Heart left ventricle (tissue), 16 donors: ENCODE measurements at regions not wholly inside any gene's neighbourhood (a gene's known extent, or its start where the extent isn't known, plus 50 kb on each side); places are given as distances from the start of the nearest gene placed in this dataset.

Experiments
- ATAC-seq, 4 donors: fragments of 200-7000 bp; cut with Tn5 transposase; one replicate each; pipeline ENCODE4 v1.9.1; 2020 to 2022; ENCODE audit warnings: moderate library complexity in 4 of 4, mild to moderate bottlenecking in 3 of 4, moderate number of reproducible peaks in 1 of 4
- DNase-seq, 5 donors: peaks; one replicate each; pipeline ENCODE4 v3.0.0-alpha.2; 2020
- H3K27ac ChIP-seq, 12 donors: fragments of 200-600 bp; sonication (generic) in 4 of 12; one replicate each; pipeline versions ENCODE4 v1.5.0 to v1.8.0; 2016 to 2022; ENCODE audit warnings: mild to moderate bottlenecking in 2 of 12
- H3K27me3 ChIP-seq, 9 donors: fragments of 200-600 bp; sonication (generic) in 2 of 9; one replicate each; pipeline versions ENCODE4 v1.5.1 to v1.8.0; 2016 to 2022; ENCODE audit warnings: mild to moderate bottlenecking in 3 of 9
- H3K36me3 ChIP-seq, 9 donors: fragments of 200-600 bp; sonication (generic) in 2 of 9; one replicate each; pipeline versions ENCODE4 v1.5.0 to v1.8.0; 2018 to 2022; ENCODE audit warnings: mild to moderate bottlenecking in 2 of 9
- H3K4me1 ChIP-seq, 12 donors: fragments of 200-600 bp; sonication (generic) in 4 of 12; one replicate each; pipeline versions ENCODE4 v1.5.0 to v1.8.0; 2016 to 2022; ENCODE audit warnings: mild to moderate bottlenecking in 3 of 12
- H3K4me3 ChIP-seq, 12 donors: fragments of 200-600 bp; sonication (generic) in 4 of 12; one replicate each; pipeline versions ENCODE4 v1.5.0 to v1.8.0; 2017 to 2022; ENCODE audit warnings: mild to moderate bottlenecking in 9 of 12, moderate library complexity in 4 of 12
- H3K9me3 ChIP-seq, 12 donors: fragments of 200-600 bp; sonication (generic) in 4 of 12; one replicate each; pipeline versions ENCODE4 v1.5.0 to v1.8.0; 2016 to 2022; ENCODE audit warnings: mild to moderate bottlenecking in 1 of 12
- POLR2A ChIP-seq, 2 donors: fragments of 450-650 bp; IDR thresholded peaks; one replicate each; pipeline ENCODE4 v1.6.1; 2017; ENCODE audit warnings: antibody characterized with exemption in 2 of 2, mild to moderate bottlenecking in 2 of 2, moderate library complexity in 2 of 2
- WGBS, 4 donors: extraction: QIAGEN DNeasy Blood & Tissue Kit in 2 of 4; methylation state at CpG; one replicate each; pipeline versions ENCODE4 v1.1.5 to v1.1.7; 2013 to 2018; 5-methylcytosine and 5-hydroxymethylcytosine counted together
- intact Hi-C, 10 donors: fragments of 100-400 bp; cut with DNase I; formaldehyde crosslinking; loops; one replicate each; pipeline versions ENCODE4 v1.11.1 to v1.14.2; 2022
- TF ChIP-seq, protein P1 (sequence below), 12 donors: fragments of 200-600 bp; sonication (generic) in 4 of 12; IDR thresholded peaks; one replicate each; pipeline versions ENCODE4 v1.5.0 to v1.8.0; 2018 to 2022; ENCODE audit warnings: antibody characterized with exemption in 12 of 12, mild to moderate bottlenecking in 5 of 12
- donor health status: ischemic (EF 13 %, LVEDD 7.1; RV severe dilation, severe dysfunction).
- donor health status: healthy with polysubstance abuse.
- donor health status: DM: no; HTN: yes; CAD: no.
- donor health status: DM: no; HTN: no; CAD: no.
- donor health status: ischemic (EF 25% LVEDD 6.9; RV normal size, moderate dysfunction).
- donor health status: ischemic (EF 25% LVEDD 5.7; RV mildly dilated, moderate dysfunction).
- donor health status: healthy.
- donor health status: DM: yes; HTN: yes; CAD: no.
- donor health status: ischemic (EF 35%, LVEDD 5.7; RV mildly dilated, moderate dysfunction).
- donor health status: nonischemic (EF 11% LVEDD 7.7; RV severe dilation, severe dysfunction).
- donor health status: DM: yes; HTN: yes; CAD: no.
- donor health status: PGD.
- donor health status: ischemic (EF 29% LVEDD 5.4; RV normal size, mild dysfunction).
- donor health status: nonischemic (EF 23%, LVEDD 6.1; RV moderate dilation, normal function).

DNA sequence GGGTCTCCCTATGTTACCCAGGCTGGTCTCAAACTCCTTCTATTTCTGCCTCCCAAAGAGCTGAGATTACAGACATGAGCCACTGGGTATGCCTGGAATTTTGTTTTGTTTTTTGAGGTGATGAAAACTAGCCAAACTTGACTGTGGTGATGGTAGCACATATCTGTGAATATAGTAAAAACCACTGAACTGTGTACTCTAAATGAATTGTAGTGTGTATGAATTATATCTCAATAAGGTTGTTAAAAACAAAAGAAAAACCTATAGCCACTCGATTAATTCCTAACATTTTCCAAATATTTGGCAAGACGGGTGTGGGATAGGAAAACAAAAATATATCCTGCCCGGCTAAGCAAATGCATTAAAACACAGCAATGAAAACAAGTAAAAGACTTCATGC is 1302.3 kb upstream of the CHAC2 start:
- WGBS, 4 donors: 62 to 66% (median 63%) methylated on average over 3 of the region's 3 CpGs
- intact Hi-C loops: no loop called here
- H3K9me3 ChIP-seq: no peaks in the 10 kb centered on the region
- H3K27ac ChIP-seq: no peak overlapping the region
- ATAC-seq (no peak), DNase-seq (no peak)
- no peak for TF ChIP-seq POLR2A (IDR thresholded peaks at IDR 0.05)
- TF ChIP-seq, protein P1, sequence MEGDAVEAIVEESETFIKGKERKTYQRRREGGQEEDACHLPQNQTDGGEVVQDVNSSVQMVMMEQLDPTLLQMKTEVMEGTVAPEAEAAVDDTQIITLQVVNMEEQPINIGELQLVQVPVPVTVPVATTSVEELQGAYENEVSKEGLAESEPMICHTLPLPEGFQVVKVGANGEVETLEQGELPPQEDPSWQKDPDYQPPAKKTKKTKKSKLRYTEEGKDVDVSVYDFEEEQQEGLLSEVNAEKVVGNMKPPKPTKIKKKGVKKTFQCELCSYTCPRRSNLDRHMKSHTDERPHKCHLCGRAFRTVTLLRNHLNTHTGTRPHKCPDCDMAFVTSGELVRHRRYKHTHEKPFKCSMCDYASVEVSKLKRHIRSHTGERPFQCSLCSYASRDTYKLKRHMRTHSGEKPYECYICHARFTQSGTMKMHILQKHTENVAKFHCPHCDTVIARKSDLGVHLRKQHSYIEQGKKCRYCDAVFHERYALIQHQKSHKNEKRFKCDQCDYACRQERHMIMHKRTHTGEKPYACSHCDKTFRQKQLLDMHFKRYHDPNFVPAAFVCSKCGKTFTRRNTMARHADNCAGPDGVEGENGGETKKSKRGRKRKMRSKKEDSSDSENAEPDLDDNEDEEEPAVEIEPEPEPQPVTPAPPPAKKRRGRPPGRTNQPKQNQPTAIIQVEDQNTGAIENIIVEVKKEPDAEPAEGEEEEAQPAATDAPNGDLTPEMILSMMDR (IDR thresholded peaks at IDR 0.05): no peak
- no peaks in the 10 kb centered on the region for H3K4me1 ChIP-seq
- H3K4me3 ChIP-seq: no peak overlapping the region
- no peaks in the 10 kb centered on the region for H3K36me3 ChIP-seq
- no peaks in the 10 kb centered on the region for H3K27me3 ChIP-seq

DNA sequence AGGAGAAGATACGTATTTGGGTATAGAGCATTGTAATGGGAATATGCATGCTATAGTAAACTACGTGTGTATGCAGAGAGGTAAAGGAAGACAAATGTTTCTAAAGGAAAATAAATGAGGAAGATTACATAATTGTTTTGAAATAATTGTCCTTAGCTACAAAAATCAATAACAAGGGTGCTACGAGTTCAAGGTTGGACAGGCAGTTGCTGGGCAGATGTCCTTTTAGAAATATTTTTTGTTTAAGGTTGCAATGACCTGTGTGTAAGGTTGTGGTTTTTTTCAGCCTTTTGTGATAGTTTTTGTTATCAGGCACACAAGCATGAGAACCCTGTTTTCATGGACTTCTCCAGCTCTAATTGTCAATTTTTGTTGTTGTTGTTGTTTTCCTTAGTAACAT is 1304.1 kb upstream of the CHAC2 start:
- no peak overlapping the region for H3K4me3 ChIP-seq
- no peaks in the 10 kb centered on the region for H3K36me3 ChIP-seq
- WGBS, 4 donors: 87 to 93% (median 91%) methylated on average over 3 of the region's 3 CpGs
- H3K27ac ChIP-seq: no peak overlapping the region
- ATAC-seq (no peak), DNase-seq (no peak)
- intact Hi-C loops: no loop called here
- H3K27me3 ChIP-seq: no peaks in the 10 kb centered on the region
- H3K4me1 ChIP-seq: no peaks in the 10 kb centered on the region
- no peak for TF ChIP-seq POLR2A (IDR thresholded peaks at IDR 0.05)
- TF ChIP-seq, protein P1 (IDR thresholded peaks at IDR 0.05): no peak
- H3K9me3 ChIP-seq: peaks cover 0 to 1% (median 0%) of the 10 kb centered on the region in 12 donors

DNA sequence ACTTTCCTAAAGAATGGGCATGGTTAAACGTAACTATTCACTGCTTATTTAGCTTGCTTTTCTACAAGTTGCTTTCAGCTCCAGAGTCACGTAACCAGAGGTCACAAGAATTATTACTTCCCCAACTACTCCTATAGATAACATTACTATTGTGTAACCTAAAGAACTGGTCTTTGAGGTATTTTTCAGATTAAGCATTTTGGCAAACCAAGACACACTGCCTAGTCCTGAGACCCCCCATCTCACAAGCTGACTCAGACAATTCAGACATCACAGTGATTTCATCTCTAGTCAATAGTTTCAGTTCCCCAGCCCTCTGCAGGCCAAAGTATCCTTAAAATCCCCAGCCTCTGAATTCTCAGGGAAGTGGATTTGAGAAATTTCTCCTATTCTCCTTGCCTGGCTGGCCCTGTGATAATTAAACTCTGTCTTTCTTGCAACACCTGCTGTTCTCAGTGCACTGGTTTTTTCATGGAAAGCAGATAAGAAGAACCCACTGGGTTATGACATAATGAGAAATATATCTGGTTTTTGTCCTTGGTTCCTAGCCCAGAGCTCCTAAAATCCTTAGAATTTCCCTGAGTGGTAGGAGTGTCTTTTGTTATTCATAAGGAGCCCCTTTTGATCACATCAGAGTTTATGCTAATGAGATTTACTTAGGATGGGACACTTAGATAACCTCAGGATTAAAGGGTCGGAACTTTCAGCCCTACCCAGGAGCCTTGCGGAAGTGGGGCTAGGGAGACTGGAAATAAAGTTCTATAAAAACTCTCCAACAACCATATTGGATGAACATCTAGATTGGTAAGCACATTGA is 1310.8 kb upstream of the CHAC2 start:
- ATAC-seq (no peak), DNase-seq (no peak)
- TF ChIP-seq, protein P1 (IDR thresholded peaks at IDR 0.05): no peak
- TF ChIP-seq POLR2A (IDR thresholded peaks at IDR 0.05): no peak
- Histone ChIP-seq H3K4me3 (no peak overlapping the region), H3K27me3 (no peaks in the 10 kb centered on the region), H3K27ac (no peak overlapping the region), H3K4me1 (no peaks in the 10 kb centered on the region), H3K36me3 (no peaks in the 10 kb centered on the region), H3K9me3 (peaks cover 0 to 7% (median 0%) of the 10 kb centered on the region in 12 donors)
- WGBS, 4 donors: 83 to 89% (median 86%) methylated on average over 4 of the region's 4 CpGs
- intact Hi-C loops: no loop called here

DNA sequence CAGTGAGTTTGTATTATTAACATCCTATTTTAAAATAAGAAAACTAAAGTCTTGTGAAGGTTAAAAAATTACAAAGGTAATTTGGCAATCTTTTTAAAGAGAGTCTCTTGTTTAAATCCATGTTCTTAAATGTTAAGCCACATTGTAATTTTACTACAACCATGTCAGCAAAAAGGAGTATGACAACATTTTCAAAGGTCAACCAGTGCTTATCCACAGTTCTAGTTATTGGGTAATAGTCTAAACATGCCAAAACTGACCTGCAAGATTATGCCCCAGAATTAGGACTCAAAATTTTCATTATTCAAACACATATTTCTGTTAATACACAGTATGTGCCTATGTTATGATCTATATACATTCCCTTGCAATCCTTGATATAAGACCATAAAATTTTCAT is 1312.6 kb upstream of the CHAC2 start:
- ATAC-seq (no peak), DNase-seq (no peak)
- intact Hi-C loops: no loop called here
- Histone ChIP-seq H3K4me1 (no peaks in the 10 kb centered on the region), H3K4me3 (no peak overlapping the region), H3K27me3 (no peaks in the 10 kb centered on the region), H3K27ac (no peak overlapping the region), H3K36me3 (no peaks in the 10 kb centered on the region), H3K9me3 (peaks cover 0 to 7% (median 0%) of the 10 kb centered on the region in 12 donors)
- TF ChIP-seq, protein P1 (IDR thresholded peaks at IDR 0.05): no peak
- no peak for TF ChIP-seq POLR2A (IDR thresholded peaks at IDR 0.05)
